Thyroid gland (tissue), 4 donors: ENCODE measurements at regions not wholly inside any gene's neighbourhood (a gene's known extent, or its start where the extent isn't known, plus 50 kb on each side); places are given as distances from the start of the nearest gene placed in this dataset.

Experiments used
- POLR2A ChIP-seq, 2 donors: fragments of 450-650 bp; IDR thresholded peaks; one replicate each; pipeline ENCODE4 v1.6.1; 2017; ENCODE audit warnings: antibody characterized with exemption in 2 of 2, mild to moderate bottlenecking in 2 of 2, moderate library complexity in 1 of 2
- TF ChIP-seq, protein P1 (sequence below), 6 experiments: fragments of 200-600 bp in 3 of 6; fragments of 450-650 bp in 3 of 6; sonication (generic) in 3 of 6; IDR thresholded peaks; one replicate each; pipeline ENCODE4 v1.5.1; 2016 to 2019; ENCODE audit warnings: antibody characterized with exemption in 6 of 6, mild to moderate bottlenecking in 2 of 6, inconsistent platforms in 1 of 6, moderate library complexity in 1 of 6

DNA sequence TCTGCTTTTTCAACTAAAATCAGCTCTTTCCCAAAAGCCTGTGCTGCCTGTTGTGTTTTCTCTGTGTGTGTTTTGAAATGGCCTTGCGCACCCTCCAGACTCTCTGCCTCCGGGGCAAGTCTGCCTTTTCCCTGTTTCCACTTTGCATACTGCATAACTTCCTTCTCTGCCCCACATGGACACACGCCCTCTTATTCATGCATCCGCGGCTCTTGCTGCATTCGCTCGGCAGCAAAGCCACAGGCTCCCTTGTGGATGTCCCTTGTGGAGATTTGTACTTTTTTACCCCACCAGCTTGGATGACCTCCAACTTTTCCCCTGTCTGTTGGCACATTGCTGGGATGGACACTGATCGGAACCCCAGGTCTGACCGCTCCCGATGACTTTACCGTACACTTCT, 147.6 kb downstream of the ADSS2 start:
- TF ChIP-seq, protein P1, sequence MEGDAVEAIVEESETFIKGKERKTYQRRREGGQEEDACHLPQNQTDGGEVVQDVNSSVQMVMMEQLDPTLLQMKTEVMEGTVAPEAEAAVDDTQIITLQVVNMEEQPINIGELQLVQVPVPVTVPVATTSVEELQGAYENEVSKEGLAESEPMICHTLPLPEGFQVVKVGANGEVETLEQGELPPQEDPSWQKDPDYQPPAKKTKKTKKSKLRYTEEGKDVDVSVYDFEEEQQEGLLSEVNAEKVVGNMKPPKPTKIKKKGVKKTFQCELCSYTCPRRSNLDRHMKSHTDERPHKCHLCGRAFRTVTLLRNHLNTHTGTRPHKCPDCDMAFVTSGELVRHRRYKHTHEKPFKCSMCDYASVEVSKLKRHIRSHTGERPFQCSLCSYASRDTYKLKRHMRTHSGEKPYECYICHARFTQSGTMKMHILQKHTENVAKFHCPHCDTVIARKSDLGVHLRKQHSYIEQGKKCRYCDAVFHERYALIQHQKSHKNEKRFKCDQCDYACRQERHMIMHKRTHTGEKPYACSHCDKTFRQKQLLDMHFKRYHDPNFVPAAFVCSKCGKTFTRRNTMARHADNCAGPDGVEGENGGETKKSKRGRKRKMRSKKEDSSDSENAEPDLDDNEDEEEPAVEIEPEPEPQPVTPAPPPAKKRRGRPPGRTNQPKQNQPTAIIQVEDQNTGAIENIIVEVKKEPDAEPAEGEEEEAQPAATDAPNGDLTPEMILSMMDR (IDR thresholded peaks at IDR 0.05) = no peak
- no peak for TF ChIP-seq POLR2A (IDR thresholded peaks at IDR 0.05)
